T-helper 2 cell (primary cell): ENCODE measurements at regions not wholly inside any gene's neighbourhood (a gene's known extent, or its start where the extent isn't known, plus 50 kb on each side); places are given as distances from the start of the nearest gene placed in this dataset.
A peak's percentile ranks its signal among the peaks of the same experiment; 100 is the strongest.
"Not testable (repeated sequence)": the region's sequence is repeated elsewhere in the genome, so short reads cannot be mapped to it uniquely, and the experiment has no call there.

Experiments
- DNase-seq, 5 experiments: peaks; one replicate each; pipeline versions ENCODE4 v3.0.0 to v3.0.0-alpha.2; 2012 to 2022

DNA sequence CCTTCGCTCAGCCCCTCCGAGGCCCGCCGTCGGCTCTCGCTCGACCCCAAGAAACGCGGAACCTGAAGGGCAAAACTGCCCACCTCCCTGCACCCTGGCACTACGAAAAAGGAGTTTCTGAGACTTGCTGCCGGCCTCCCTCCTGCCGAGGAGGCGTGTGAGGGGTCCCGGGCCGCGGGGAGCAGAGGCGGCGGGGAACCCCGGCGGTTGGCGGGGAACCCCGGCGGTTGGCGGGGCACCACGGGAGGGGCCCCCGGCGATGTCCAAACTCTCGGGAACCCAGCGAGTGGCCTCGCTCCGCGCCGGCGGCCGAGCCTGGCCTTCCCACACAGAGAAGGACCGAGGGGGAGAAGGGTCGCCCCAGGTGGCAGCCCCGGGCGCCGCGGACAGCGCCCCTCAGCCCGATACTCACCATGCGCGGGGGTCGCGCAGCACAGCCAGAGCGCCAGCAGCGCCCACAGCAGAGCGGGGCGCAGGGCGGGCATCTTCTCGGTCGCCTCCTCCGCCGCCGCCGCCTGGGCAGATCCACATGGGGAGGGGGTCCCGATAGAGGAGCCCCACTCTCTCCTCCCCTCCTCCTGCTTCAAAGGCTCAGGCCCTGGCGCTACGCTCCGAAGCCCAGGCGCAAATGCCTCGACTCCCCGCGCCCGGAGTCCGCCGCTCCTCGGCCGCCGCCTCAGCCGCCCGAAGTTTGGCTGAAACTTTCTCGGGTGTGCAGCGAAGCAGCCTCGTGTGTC, 69.4 kb upstream of the NUDT4B start:
- peak in 2 of 5 experiments; percentile 11 to 30 for DNase-seq

DNA sequence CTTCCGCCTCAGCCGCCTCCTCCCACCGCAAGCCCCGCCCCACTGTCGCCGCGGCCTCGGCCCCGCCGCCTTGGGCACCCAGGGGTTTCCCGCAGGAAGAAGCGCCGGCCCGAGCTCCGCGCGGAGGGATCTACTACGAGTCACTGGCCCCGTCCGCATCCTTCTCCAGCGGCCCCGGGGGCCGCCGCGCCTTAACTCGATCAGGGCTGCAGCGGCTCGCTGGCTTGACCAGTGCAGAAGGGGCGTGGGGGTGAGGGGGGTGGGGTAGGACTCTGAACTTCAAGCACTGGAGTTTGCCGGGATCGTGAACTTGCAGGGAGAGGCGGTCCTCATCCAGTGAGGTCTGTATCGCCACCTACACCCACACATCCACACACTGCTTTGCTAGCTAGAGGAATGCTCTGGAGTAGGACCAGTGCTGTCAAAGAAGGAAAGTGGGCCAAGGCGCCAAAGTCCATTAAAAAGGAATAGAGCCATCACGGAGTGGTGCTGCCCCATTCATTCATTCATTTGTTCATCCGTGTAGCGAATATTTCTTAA, 68.7 kb upstream of the NUDT4B start:
- DNase-seq, result not testable (repeated sequence)

DNA sequence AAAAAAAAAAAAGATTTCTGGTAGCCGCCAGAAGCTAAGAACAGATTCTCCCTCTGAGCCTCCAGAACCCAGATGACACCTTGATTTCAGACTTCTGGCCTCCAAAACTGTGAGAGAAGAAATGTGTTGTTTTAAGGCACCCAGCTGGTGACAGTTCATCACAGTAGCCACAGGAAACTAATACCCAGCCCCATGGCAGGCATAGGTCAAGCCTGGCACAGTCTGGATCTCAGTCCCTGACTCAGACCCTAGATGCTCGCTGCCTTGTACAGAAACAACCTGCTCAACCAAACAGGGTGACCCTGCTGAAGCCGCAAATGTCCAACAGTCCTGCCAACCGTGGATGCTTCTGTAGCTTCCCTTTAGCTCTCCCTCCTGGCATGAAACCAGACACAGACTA, 61.8 kb upstream of the NUDT4B start:
- not testable (repeated sequence) for DNase-seq

DNA sequence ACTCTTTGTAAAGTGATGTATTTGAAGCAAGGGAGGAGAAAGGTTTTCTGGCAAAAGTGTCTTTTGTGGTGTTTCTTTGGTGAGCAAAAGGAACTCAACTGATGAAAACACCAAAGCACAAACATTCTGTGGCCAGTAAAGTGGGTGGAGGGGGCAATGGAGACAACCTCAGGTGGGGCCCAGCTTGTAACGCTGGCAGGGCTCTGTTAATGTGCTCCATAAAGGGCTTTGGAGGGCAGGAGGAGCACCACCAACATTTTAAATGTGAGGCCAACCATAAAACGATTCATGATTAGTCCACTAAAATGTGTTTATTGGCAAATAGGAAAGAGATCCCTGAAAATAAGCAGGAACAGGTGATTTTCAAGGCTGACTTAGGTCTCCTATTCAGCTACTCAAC, 61.2 kb upstream of the NUDT4B start:
- DNase-seq, result not testable (repeated sequence)
